Fibroblast of villous mesenchyme (primary cell): ENCODE measurements at regions not wholly inside any gene's neighbourhood (a gene's known extent, or its start where the extent isn't known, plus 50 kb on each side); places are given as distances from the start of the nearest gene placed in this dataset.
"Not testable (repeated sequence)": the region's sequence is repeated elsewhere in the genome, so short reads cannot be mapped to it uniquely, and the experiment has no call there.

Experiments used
- DNase-seq: peaks from one replicate; pipeline ENCODE4 v3.0.0-alpha.2; 2010; ENCODE audit warnings: low read depth
- H3K4me3 ChIP-seq: 2 replicates; pipeline ENCODE4 v1.5.1; 2011; ENCODE audit warnings: low read depth, mild to moderate bottlenecking, low read length
- CTCF ChIP-seq: IDR thresholded peaks from 2 replicates; pipeline ENCODE4 v1.5.1; 2012; ENCODE audit warnings: low read depth, mild to moderate bottlenecking, low read length; ENCODE audit not compliant: insufficient read depth

GRCh38 chr12:115297445-115297844 is 613.5 kb upstream of the TBX3 start:
- no peak overlapping the region for H3K4me3 ChIP-seq
- DNase-seq = no peak
- TF ChIP-seq CTCF = no peak

GRCh38 chr12:115296613-115297198 is 612.7 kb upstream of the TBX3 start:
- no peak for TF ChIP-seq CTCF
- no peak for DNase-seq
- no peak overlapping the region for H3K4me3 ChIP-seq

- no peak for TF ChIP-seq CTCF
- no peak for DNase-seq
These were observed 611.9 kb upstream of the TBX3 start for GRCh38 chr12:115295886-115296285.

GRCh38 chr12:115294453-115295133 is 610.6 kb upstream of the TBX3 start:
- no peak overlapping the region for H3K4me3 ChIP-seq
- peak; percentile 93 for DNase-seq
- no peak for TF ChIP-seq CTCF

More at GRCh38 chr12:115295886-115296285, 611.9 kb upstream of the TBX3 start:
- no peak overlapping the region for H3K4me3 ChIP-seq

GRCh38 chr12:115285429-115285828 is 601.5 kb upstream of the TBX3 start:
- H3K4me3 ChIP-seq, DNase-seq: not testable (repeated sequence)

GRCh38 chr12:115273456-115273855 is 589.5 kb upstream of the TBX3 start:
- no peak for DNase-seq
- H3K4me3 ChIP-seq = no peak overlapping the region
- TF ChIP-seq CTCF = no peak

GRCh38 chr12:115268451-115268850 is 584.5 kb upstream of the TBX3 start:
- DNase-seq = no peak
- TF ChIP-seq CTCF = no peak
- H3K4me3 ChIP-seq = no peak overlapping the region
